Heart left ventricle (tissue), 16 donors: ENCODE measurements at regions not wholly inside any gene's neighbourhood (a gene's known extent, or its start where the extent isn't known, plus 50 kb on each side); places are given as distances from the start of the nearest gene placed in this dataset.
"Not testable (repeated sequence)": the region's sequence is repeated elsewhere in the genome, so short reads cannot be mapped to it uniquely, and the experiment has no call there.

Source experiments
- ATAC-seq, 4 donors: fragments of 200-7000 bp; cut with Tn5 transposase; one replicate each; pipeline ENCODE4 v1.9.1; 2020 to 2022; ENCODE audit warnings: moderate library complexity in 4 of 4, mild to moderate bottlenecking in 3 of 4, moderate number of reproducible peaks in 1 of 4
- DNase-seq, 5 donors: peaks; one replicate each; pipeline ENCODE4 v3.0.0-alpha.2; 2020
- H3K27ac ChIP-seq, 12 donors: fragments of 200-600 bp; sonication (generic) in 4 of 12; one replicate each; pipeline versions ENCODE4 v1.5.0 to v1.8.0; 2016 to 2022; ENCODE audit warnings: mild to moderate bottlenecking in 2 of 12
- H3K27me3 ChIP-seq, 9 donors: fragments of 200-600 bp; sonication (generic) in 2 of 9; one replicate each; pipeline versions ENCODE4 v1.5.1 to v1.8.0; 2016 to 2022; ENCODE audit warnings: mild to moderate bottlenecking in 3 of 9
- H3K36me3 ChIP-seq, 9 donors: fragments of 200-600 bp; sonication (generic) in 2 of 9; one replicate each; pipeline versions ENCODE4 v1.5.0 to v1.8.0; 2018 to 2022; ENCODE audit warnings: mild to moderate bottlenecking in 2 of 9
- H3K4me1 ChIP-seq, 12 donors: fragments of 200-600 bp; sonication (generic) in 4 of 12; one replicate each; pipeline versions ENCODE4 v1.5.0 to v1.8.0; 2016 to 2022; ENCODE audit warnings: mild to moderate bottlenecking in 3 of 12
- H3K4me3 ChIP-seq, 12 donors: fragments of 200-600 bp; sonication (generic) in 4 of 12; one replicate each; pipeline versions ENCODE4 v1.5.0 to v1.8.0; 2017 to 2022; ENCODE audit warnings: mild to moderate bottlenecking in 9 of 12, moderate library complexity in 4 of 12
- H3K9me3 ChIP-seq, 12 donors: fragments of 200-600 bp; sonication (generic) in 4 of 12; one replicate each; pipeline versions ENCODE4 v1.5.0 to v1.8.0; 2016 to 2022; ENCODE audit warnings: mild to moderate bottlenecking in 1 of 12
- CTCF ChIP-seq, 12 donors: fragments of 200-600 bp; sonication (generic) in 4 of 12; IDR thresholded peaks; one replicate each; pipeline versions ENCODE4 v1.5.0 to v1.8.0; 2018 to 2022; ENCODE audit warnings: antibody characterized with exemption in 12 of 12, mild to moderate bottlenecking in 5 of 12
- POLR2A ChIP-seq, 2 donors: fragments of 450-650 bp; IDR thresholded peaks; one replicate each; pipeline ENCODE4 v1.6.1; 2017; ENCODE audit warnings: antibody characterized with exemption in 2 of 2, mild to moderate bottlenecking in 2 of 2, moderate library complexity in 2 of 2
- WGBS, 4 donors: extraction: QIAGEN DNeasy Blood & Tissue Kit in 2 of 4; methylation state at CpG; one replicate each; pipeline versions ENCODE4 v1.1.5 to v1.1.7; 2013 to 2018; 5-methylcytosine and 5-hydroxymethylcytosine counted together
- intact Hi-C, 10 donors: fragments of 100-400 bp; cut with DNase I; formaldehyde crosslinking; loops; one replicate each; pipeline versions ENCODE4 v1.11.1 to v1.14.2; 2022
- donor health status: ischemic (EF 13 %, LVEDD 7.1; RV severe dilation, severe dysfunction).
- donor health status: healthy with polysubstance abuse.
- donor health status: DM: no; HTN: yes; CAD: no.
- donor health status: DM: no; HTN: no; CAD: no.
- donor health status: ischemic (EF 25% LVEDD 6.9; RV normal size, moderate dysfunction).
- donor health status: ischemic (EF 25% LVEDD 5.7; RV mildly dilated, moderate dysfunction).
- donor health status: healthy.
- donor health status: DM: yes; HTN: yes; CAD: no.
- donor health status: ischemic (EF 35%, LVEDD 5.7; RV mildly dilated, moderate dysfunction).
- donor health status: nonischemic (EF 11% LVEDD 7.7; RV severe dilation, severe dysfunction).
- donor health status: DM: yes; HTN: yes; CAD: no.
- donor health status: PGD.
- donor health status: ischemic (EF 29% LVEDD 5.4; RV normal size, mild dysfunction).
- donor health status: nonischemic (EF 23%, LVEDD 6.1; RV moderate dilation, normal function).

GRCh38 chrX:82528525-82528924, 979.6 kb upstream of the POU3F4 start:
- intact Hi-C loops: no loop called here
- no peak for ATAC-seq
- 17 to 61% (median 44%) methylated on average over 1 of the region's 1 CpG for WGBS, 4 donors

GRCh38 chrX:82534086-82534597, 973.9 kb upstream of the POU3F4 start:
- Histone ChIP-seq H3K4me3 (no peak overlapping the region), H3K27me3 (no peaks in the 10 kb centered on the region), H3K27ac (no peak overlapping the region), H3K4me1 (no peaks in the 10 kb centered on the region), H3K36me3 (no peaks in the 10 kb centered on the region), H3K9me3 (peaks cover 0 to 5% (median 0%) of the 10 kb centered on the region in 12 donors)
- intact Hi-C loops: no loop called here
- no peak for TF ChIP-seq POLR2A (IDR thresholded peaks at IDR 0.05)
- TF ChIP-seq CTCF (IDR thresholded peaks at IDR 0.05): no peak
- 52 to 63% (median 57%) methylated on average over 4 of the region's 4 CpGs for WGBS, 4 donors
- no peak for DNase-seq
- ATAC-seq: no peak

More at GRCh38 chrX:82528525-82528924, 979.6 kb upstream of the POU3F4 start:
- Histone ChIP-seq H3K27me3 (no peaks in the 10 kb centered on the region), H3K36me3 (no peaks in the 10 kb centered on the region), H3K4me3 (no peak overlapping the region), H3K4me1 (no peaks in the 10 kb centered on the region), H3K9me3 (no peaks in the 10 kb centered on the region), H3K27ac (no peak overlapping the region)
- no peak for DNase-seq
- no peak for TF ChIP-seq POLR2A (IDR thresholded peaks at IDR 0.05)

- ATAC-seq, H3K4me3 ChIP-seq, DNase-seq, H3K27me3 ChIP-seq, H3K4me1 ChIP-seq, H3K36me3 ChIP-seq, H3K9me3 ChIP-seq, intact Hi-C loops, H3K27ac ChIP-seq: not testable (repeated sequence)
- 69 to 83% (median 80%) methylated on average over 3 of the region's 3 CpGs for WGBS, 4 donors
Measured at GRCh38 chrX:82537205-82537604, 970.9 kb upstream of the POU3F4 start.

GRCh38 chrX:82541822-82542221, 966.3 kb upstream of the POU3F4 start:
- 88 to 97% (median 95%) methylated on average over 2 of the region's 2 CpGs for WGBS, 4 donors
- H3K9me3 ChIP-seq: peaks cover 0 to 6% (median 0%) of the 10 kb centered on the region in 12 donors
- ATAC-seq (no peak), DNase-seq (no peak)
- no peak overlapping the region for H3K4me3 ChIP-seq
- no peaks in the 10 kb centered on the region for H3K4me1 ChIP-seq
- TF ChIP-seq CTCF (IDR thresholded peaks at IDR 0.05) (no peak), POLR2A (IDR thresholded peaks at IDR 0.05) (no peak)
- no peaks in the 10 kb centered on the region for H3K36me3 ChIP-seq
- H3K27ac ChIP-seq: no peak overlapping the region
- intact Hi-C loops: no loop called here
- no peaks in the 10 kb centered on the region for H3K27me3 ChIP-seq

DNA sequence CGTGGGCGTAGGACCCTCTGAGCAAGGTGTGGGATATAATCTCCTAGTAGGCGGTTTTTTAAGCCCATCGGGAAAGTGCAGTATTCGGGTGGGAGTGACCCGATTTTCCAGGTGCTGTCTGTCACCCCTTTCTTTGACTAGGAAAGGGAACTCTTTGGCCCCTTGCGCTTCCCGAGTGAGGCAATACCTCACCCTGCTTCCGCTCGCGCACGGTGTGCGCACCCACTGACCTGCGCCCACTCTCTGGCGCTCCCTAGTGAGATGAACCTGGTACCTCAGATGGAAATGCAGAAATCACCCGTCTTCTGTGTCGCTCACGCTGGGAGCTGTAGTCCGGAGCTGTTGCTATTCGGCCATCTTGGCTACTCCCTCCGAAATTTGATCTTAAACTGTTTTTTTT, 955.9 kb upstream of the POU3F4 start:
- H3K36me3 ChIP-seq, intact Hi-C loops, DNase-seq, H3K27me3 ChIP-seq, H3K27ac ChIP-seq, H3K4me1 ChIP-seq, ATAC-seq, H3K4me3 ChIP-seq, H3K9me3 ChIP-seq: not testable (repeated sequence)
- WGBS, 4 donors: 74 to 92% (median 86%) methylated on average over 21 of the region's 21 CpGs

DNA sequence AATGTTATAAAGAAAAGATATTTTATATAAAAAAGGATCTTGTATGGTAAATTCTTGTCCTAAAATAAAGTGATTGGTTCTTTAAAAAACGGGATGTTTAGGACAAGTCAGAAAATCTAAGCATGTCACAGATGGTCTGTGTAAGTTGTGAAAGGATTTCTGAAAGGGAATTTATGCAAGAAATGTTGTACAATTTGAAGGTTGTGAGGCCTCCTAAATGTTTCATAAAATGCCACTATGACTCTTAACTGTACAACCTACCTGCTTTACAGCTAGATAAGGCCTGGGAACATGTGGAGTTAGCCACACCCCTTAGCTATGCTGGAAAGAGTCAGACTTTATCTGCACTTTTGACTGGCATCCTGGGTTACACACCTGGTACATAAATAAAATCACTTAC, 951.5 kb upstream of the POU3F4 start:
- Histone ChIP-seq H3K9me3 (peaks cover 0 to 9% (median 0%) of the 10 kb centered on the region in 12 donors), H3K27ac (no peak overlapping the region), H3K4me3 (no peak overlapping the region), H3K4me1 (no peaks in the 10 kb centered on the region), H3K27me3 (no peaks in the 10 kb centered on the region), H3K36me3 (no peaks in the 10 kb centered on the region)
- intact Hi-C loops: no loop called here
- 20 to 44% (median 36%) methylated on average over 1 of the region's 1 CpG for WGBS, 4 donors
- no peak for DNase-seq
- TF ChIP-seq POLR2A (IDR thresholded peaks at IDR 0.05) (no peak), CTCF (IDR thresholded peaks at IDR 0.05) (no peak)
- no peak for ATAC-seq
